Activated naive CD4-positive, alpha-beta T cell treated with anti-CD3 and anti-CD28 coated beads, Interleukin-2, amount 50 U/mL, for 72 hours (primary cell): ENCODE measurements at regions not wholly inside any gene's neighbourhood (a gene's known extent, or its start where the extent isn't known, plus 50 kb on each side); places are given as distances from the start of the nearest gene placed in this dataset.

Experiments
- ATAC-seq, 2 donors: fragments of 150-1000 bp; cut with Tn5 transposase; 2 replicates each; pipeline ENCODE4 v1.10.0; 2021; ENCODE audit warnings: mild to moderate bottlenecking in 2 of 2, moderate library complexity in 2 of 2
- DNase-seq, 2 donors: peaks; one replicate each; pipeline ENCODE4 v3.0.0; 2021 to 2022; ENCODE audit warnings: low spot score in 2 of 2
- H3K27ac Mint-ChIP-seq, 2 donors: one replicate each; pipeline ENCODE4 v1.8.0; 2022; ENCODE audit warnings: mild to moderate bottlenecking in 2 of 2, mixed read lengths in 2 of 2
- H3K36me3 Mint-ChIP-seq, 2 donors: one replicate each; pipeline ENCODE4 v1.8.0; 2022; ENCODE audit warnings: mixed read lengths in 2 of 2
- H3K9me3 Mint-ChIP-seq, 2 donors: one replicate each; pipeline ENCODE4 v1.8.0; 2022; ENCODE audit warnings: mixed read lengths in 2 of 2

DNA sequence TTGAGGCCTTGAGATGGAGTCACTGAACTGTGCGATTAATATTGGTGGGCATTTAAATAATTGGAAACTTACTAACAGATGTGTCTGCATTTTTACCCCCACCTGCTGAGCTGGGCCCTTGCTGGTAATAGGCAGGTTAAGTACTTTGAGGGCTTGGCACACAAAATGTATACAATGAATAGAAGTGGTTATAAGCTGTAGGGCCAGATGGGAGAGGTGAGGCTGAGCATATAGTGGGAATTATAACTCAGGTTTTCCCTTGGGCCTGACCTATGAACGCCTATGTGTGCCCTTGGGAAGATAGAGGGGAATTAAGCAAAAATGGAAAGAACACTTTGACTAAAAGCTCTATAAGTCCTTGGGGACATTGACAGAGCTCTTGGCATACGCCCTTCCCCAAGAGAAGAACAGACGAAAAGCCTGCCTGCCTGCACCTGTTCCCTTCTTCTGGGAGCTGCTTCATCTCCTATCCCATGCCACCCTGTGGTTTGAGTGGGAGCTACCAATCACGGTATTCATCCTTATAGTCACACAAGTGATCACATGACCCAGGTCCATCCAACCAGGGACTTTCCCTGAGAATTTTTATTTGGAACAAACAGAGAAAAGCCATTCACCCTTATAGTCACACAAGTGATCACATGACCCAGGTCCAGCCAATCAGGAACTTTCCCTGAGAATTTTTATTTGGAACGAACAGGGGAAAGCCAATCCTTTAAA lies 260.7 kb upstream of the CSF3R start:
- no peak for ATAC-seq
- DNase-seq = no peak
- H3K27ac Mint-ChIP-seq = no peak overlapping the region
- no peaks in the 10 kb centered on the region for H3K9me3 Mint-ChIP-seq
- H3K36me3 Mint-ChIP-seq = no peaks in the 10 kb centered on the region

DNA sequence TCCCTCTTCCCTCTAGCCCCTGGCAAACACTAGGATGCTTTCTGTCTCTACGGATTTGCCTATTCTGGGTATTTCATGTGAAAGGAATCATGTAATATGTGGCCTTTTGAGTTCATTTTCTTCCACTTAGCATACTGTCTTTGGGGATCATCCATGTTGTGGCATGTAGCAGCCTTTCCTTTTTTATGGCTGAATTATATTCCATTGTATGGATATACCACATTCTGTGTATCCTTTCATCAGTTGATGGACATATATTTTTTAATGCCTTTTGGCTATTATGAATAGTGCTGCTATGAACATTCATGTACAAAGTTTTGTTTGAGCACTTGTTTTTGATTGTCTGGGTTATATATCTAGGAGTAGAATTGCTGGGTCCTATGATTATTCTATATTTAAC lies 258.4 kb upstream of the CSF3R start:
- no peak overlapping the region for H3K27ac Mint-ChIP-seq
- DNase-seq = no peak
- H3K9me3 Mint-ChIP-seq = no peaks in the 10 kb centered on the region
- ATAC-seq = no peak
- H3K36me3 Mint-ChIP-seq = no peaks in the 10 kb centered on the region

DNA sequence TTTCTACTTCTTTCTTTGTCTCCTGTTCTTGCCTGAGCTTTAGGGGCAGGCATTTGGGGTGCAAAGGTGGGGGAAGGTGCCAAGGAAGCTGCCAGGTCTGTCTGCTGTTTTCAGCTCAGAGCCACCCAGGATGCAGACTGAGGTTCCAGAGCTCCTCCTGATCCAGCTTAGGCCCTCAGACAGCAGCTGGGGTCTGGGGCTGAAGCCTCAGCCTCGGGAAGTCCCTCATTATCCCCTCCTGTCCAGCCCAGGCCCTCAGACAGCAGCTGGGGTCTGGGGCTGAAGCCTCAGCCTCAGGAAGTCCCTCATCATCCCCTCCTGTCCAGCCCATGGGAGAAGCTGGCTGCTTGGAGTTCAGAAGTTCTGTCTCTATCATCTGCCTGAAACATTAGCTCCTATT lies 257.7 kb upstream of the CSF3R start:
- DNase-seq (no peak), ATAC-seq (no peak)
- no peaks in the 10 kb centered on the region for H3K36me3 Mint-ChIP-seq
- H3K27ac Mint-ChIP-seq = no peak overlapping the region
- H3K9me3 Mint-ChIP-seq = no peaks in the 10 kb centered on the region

DNA sequence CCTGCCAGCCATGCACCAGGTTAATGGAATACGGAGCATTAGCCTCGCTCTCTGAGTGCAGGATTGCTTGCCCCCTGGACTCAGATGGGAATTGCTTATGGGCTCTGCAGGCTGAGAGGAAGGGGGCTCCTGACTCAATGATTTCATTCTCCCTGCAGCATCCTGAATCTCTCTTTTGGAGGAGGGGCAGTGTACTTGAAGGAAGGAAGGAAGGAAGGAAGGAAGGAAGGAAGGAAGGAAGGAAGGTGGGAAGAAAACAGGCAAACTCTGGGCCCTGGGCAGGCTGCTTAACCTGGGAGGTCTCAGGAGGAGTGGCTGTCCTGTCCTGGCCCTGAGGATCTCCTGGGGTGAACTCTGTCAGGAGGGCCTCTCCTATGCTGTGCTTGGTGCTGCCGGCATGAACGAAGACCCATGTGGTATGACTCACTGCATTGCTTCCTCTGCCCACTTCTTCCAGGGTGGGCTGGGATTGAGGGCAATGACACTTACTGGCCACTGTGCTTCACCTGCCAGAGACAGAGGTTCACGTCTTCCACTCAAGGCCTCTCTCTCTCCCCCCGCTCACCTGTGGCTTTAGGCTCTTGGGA lies 257.1 kb upstream of the CSF3R start:
- ATAC-seq (no peak), DNase-seq (no peak)
- H3K36me3 Mint-ChIP-seq = no peaks in the 10 kb centered on the region
- no peak overlapping the region for H3K27ac Mint-ChIP-seq
- no peaks in the 10 kb centered on the region for H3K9me3 Mint-ChIP-seq

DNA sequence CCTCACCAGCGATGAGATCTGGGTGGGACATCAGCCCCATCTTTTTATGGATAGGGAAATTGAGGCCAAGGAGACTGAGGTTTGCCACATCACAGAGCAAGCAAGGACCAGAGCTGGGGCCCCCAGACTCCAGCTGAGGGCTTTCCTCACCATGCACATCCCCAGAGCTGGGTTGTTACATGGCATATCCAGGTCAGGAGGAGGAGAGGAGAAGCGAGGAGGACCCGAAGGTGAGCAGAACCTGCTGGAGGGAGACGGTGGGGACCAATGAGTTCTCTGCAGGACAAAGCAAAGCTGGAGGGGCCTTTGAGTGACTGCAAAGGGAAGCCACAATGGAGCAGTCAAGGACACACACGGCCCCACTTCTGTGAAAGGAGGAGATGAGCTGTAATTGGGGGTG lies 255.5 kb upstream of the CSF3R start:
- no peak for ATAC-seq

DNA sequence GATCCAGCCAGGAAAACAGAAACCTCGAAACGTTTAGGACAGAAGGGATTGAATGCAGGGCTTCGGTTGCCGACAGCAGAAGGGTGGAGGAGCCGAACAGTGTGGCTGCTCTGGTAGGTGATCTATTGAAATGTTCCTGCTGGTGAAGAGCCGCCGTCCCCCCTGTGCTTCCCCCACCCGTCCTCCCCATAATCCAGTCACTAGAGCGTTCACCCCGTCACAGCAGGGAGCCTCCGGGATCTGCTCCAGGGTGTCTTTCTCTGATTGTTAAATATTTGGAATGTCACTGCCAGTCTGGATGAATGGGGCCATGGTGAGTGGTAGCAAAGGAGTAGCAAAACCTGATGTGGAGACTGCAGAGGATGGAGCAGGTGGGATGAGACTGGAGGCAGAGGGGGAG lies 255.1 kb upstream of the CSF3R start:
- no peak for DNase-seq
- no peaks in the 10 kb centered on the region for H3K9me3 Mint-ChIP-seq
- no peak overlapping the region for H3K27ac Mint-ChIP-seq
- ATAC-seq = no peak
- no peaks in the 10 kb centered on the region for H3K36me3 Mint-ChIP-seq

More for the DNA sequence above, 255.5 kb upstream of the CSF3R start:
- peak overlapping the region in 1 of 2 donors; percentile 15 for H3K27ac Mint-ChIP-seq
- H3K9me3 Mint-ChIP-seq = no peaks in the 10 kb centered on the region
- H3K36me3 Mint-ChIP-seq = no peaks in the 10 kb centered on the region
- DNase-seq = no peak

DNA sequence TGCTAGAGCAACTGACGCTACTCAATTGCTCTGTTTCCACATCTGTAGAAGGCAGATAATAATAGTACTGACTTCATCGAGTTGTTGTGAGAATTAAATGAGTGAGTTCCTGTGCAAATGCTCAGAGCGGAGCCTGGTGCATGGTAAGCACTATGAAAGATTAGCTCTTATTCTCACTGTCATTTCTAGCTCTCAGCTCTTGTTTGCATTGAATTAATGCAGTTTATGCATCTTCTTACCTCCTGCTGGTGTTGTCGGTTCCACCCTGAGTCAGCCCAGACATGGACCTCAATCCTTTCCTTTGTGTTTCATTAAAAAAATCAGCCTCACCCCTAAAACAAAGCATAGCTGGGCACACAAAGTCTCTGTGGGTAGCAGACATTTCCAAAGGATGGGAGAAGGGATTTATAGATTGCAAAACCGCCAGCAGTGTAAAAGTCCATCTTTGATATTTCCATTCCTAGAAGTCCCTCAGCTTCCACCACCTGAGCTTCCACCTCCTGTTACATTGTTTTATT lies 254.4 kb upstream of the CSF3R start:
- no peak for ATAC-seq
- Mint-ChIP-seq H3K36me3 (no peaks in the 10 kb centered on the region), H3K9me3 (no peaks in the 10 kb centered on the region), H3K27ac (no peak overlapping the region)
- DNase-seq = no peak

DNA sequence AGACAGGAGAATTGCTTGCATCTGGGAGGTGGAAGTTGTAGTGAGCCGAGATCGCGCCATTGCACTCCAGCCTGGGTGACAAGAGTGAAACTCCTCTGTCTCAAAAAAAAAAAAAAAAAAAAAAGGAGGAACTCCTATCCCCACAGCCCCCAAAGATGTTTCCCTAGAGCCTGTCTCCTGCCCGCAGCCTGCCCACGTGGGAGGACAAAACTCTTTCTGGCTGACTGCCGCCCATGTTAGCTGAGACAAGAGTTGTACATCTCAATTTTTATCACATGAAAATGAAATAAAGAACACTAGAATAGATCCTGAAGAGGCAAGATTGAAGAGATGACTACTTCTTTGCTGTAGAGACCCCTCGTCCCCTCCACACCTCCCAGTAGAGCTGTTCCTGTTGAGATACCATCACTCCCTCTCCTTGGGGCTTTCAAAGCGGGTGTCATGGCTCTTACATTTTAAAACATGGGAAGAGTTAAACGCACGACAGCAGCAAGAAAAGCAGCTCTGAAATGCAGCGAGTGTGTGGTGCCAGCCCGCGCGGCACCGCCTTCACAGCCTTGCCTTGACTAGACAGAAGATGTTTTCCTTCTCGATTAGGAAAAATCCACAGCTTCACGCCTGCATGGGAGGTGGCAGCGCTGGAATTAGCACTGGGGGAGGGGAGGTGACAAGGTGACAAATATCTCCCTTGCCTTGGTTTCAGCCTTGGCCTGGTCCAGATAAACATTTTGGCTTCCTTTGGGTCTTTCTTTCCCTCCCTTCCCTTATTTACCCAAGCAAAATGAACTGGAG lies 253.4 kb upstream of the CSF3R start:
- no peaks in the 10 kb centered on the region for H3K36me3 Mint-ChIP-seq
- ATAC-seq = no peak
- no peak overlapping the region for H3K27ac Mint-ChIP-seq
- no peak for DNase-seq
- no peaks in the 10 kb centered on the region for H3K9me3 Mint-ChIP-seq

DNA sequence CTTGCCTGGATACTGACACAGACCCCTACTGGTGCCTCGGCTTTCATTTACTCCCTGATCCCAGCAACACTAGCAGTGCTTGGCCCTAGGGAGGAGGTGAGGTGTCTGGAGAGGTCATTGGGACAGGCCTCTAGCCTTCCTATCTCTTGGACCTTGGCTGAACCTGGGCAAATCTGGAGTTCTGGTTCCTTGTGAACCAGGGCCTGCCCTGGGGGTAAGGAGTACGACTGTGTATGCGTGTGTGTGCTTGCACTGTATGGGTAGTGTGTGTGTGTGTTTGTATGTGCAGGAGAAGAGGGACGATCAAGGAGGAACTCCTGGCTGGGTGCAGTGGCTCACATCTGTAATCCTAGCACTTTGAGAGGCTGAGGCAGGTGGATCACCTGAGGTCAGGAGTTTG lies 252.7 kb upstream of the CSF3R start:
- no peaks in the 10 kb centered on the region for H3K36me3 Mint-ChIP-seq
- H3K27ac Mint-ChIP-seq = no peak overlapping the region
- no peak for DNase-seq
- no peaks in the 10 kb centered on the region for H3K9me3 Mint-ChIP-seq
- no peak for ATAC-seq

DNA sequence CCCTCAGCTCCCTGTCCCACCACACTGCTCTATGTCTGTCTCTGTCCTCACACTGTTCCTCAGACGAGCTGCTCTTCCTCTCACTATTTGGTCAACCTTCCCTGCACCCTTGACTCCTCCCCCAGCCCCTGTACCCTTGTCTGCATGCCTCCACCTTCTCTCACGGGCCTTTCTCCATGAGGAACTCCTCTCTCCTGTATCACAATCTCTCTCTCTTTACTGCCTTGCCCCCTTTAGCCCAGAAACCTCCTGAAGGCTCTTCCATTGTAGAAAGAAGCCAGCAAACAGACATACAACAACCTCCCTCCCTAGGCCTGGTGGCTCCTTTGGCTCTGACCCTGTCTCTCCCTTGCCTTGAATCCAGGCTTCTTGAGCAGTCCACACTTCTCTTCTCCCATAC lies 251.6 kb upstream of the CSF3R start:
- ATAC-seq (no peak), DNase-seq (no peak)
- H3K27ac Mint-ChIP-seq = no peak overlapping the region
- H3K9me3 Mint-ChIP-seq = no peaks in the 10 kb centered on the region
- no peaks in the 10 kb centered on the region for H3K36me3 Mint-ChIP-seq

DNA sequence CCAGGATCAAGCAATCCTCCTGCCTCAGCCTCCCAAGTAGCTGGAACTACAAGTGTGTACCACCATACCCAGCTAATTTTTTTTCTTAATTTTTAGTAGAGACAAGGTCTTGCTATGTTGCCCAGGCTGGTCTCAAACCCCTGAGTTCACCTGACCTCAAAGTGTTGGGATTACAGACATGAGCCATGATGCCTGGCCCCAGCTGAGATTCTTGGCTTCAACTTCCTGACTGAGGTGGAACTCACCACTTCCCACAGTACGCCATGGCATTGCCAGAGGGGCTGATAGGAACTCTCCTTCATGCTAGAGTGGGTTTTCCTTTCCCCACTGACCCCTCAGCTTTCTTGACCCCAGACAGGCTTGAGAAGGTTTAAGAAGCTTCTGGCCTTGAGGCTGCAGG lies 251.0 kb upstream of the CSF3R start:
- Mint-ChIP-seq H3K9me3 (no peaks in the 10 kb centered on the region), H3K36me3 (no peaks in the 10 kb centered on the region), H3K27ac (no peak overlapping the region)
- no peak for ATAC-seq
- DNase-seq = no peak

DNA sequence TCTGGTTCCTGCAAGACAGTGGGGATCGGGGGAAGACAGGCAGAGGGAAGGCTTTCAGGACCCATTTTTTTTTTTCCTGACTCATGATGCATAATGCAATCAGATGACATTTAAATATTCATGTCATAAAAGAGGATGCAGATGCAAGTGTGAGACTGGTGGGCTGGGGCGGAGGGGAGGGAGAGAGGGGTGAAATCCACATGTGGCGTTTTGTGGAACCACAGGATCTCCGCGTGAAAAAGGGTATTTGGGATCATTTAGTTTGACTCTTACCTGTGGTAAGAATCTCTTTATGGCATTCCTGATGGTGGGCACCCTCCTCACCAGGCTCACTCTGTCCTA lies 249.3 kb upstream of the CSF3R start:
- ATAC-seq (no peak), DNase-seq (no peak)
- Mint-ChIP-seq H3K36me3 (no peaks in the 10 kb centered on the region), H3K9me3 (no peaks in the 10 kb centered on the region), H3K27ac (no peak overlapping the region)

DNA sequence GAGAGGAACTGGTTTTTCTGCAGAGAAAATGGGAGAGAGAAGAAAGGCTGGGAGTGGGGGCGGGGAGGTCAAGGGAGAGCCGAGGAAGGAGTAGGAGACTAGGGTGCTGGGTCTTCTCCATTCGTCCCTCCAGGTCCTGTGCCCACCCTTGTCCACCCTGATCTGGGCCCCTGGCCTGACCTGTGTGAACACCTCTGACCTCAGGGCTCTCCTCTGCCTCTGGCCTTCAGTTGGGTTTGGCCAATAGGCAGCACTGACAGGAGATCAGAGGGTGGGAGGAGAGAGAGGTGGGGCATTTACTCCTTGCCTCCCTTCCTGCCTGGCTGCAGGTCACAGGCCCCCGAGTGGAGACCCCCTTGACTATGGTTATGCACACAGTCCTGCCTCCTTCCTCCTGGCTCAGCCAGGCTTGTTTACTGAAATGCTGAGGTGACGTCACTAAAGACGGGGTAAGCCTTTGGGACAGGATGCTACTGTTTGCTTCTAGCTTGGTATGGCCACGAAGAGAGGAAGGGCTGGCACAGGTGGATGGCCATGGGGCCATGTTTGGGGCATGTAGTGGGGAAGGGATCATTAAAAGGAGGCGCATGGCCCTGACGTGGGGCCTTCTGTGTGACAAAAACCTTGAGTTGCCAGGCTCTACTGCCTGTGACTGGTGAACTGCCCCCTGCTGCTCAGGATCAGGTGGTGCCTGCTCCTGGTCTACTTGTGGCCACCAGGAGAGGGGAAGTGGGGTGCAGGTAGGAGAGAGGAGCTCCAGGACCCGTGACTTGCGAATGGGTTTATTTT lies 248.7 kb upstream of the CSF3R start:
- Mint-ChIP-seq H3K9me3 (no peaks in the 10 kb centered on the region), H3K36me3 (no peaks in the 10 kb centered on the region), H3K27ac (no peak overlapping the region)
- ATAC-seq (no peak), DNase-seq (no peak)

DNA sequence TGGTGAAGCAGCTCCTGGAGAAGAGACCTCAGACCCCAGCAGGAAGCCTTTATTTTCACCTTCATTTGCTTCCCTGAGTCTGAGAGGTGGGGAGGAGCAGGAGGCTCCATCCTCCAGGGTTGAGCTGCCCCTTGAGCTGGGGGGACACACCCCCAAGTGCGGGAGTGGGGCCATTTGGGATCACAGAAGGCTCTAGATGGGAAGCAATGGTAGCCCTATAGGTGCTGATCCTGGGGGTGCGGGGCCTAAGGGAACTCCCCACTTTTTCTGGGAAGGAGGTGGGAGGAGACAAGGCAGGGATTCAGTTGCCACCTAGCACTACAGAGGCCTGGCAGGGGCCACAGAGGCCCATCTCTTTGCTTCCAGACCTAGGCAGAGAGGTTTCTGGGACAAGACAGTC lies 247.9 kb upstream of the CSF3R start:
- H3K9me3 Mint-ChIP-seq = no peaks in the 10 kb centered on the region
- no peaks in the 10 kb centered on the region for H3K36me3 Mint-ChIP-seq
- no peak for DNase-seq
- ATAC-seq = no peak
- no peak overlapping the region for H3K27ac Mint-ChIP-seq

DNA sequence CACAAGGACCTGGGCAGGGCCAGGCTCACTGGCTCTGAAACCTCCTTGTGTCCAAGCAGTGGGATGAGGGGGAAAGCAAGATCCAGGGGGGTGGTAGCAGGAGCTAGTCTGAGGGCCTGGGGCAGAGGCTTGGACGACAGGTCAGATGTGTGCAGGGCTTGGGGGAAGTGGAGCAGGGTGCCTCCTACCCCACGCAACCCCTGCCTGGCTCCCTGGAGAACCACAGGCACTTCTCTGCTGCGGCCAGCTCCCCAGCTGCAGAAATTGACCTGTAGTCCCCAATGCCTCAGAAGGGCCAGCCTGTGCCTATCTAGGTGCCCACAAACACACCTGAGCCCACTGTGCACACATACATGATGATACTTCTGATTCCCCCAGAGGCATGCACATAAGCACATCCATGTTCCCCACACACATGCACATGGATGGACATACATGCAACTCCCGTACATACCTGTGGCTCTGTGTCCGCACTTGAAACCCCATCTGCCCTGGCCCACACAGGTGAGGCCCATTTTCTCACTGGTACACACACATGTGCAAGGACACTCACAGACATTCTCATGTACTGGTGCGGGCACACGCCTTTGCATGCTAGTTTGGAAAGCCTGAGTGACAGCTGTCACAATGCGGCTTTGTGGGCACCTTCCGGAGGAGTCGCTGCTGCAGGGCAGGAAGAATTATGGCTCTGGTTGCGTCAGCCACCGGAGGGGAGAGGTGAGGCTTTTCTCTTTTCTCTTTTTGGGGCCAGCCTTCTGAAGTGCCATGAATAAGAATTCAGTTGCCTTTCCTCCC lies 247.2 kb upstream of the CSF3R start:
- DNase-seq (no peak), ATAC-seq (no peak)
- no peaks in the 10 kb centered on the region for H3K9me3 Mint-ChIP-seq
- no peak overlapping the region for H3K27ac Mint-ChIP-seq
- no peaks in the 10 kb centered on the region for H3K36me3 Mint-ChIP-seq

DNA sequence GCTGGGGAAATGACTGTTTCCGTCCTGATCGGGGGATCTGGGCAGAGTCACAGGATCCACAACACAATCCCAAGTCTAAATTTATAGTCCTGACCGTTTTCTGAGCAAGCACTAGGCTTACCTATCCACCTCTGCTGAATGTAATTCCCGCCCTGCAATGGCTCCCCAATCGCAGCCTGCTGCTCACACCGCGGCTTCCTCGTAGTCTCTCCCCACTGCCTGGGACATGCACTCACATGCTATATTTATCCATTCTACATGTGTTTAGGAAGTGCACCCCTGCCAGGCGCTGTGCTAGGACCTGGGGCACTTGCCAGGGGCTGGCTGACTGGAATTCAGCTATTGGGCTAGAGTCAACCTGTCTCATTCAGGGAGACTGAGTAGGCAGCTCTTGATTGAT lies 246.6 kb upstream of the CSF3R start:
- Mint-ChIP-seq H3K36me3 (no peaks in the 10 kb centered on the region), H3K9me3 (no peaks in the 10 kb centered on the region), H3K27ac (no peak overlapping the region)
- DNase-seq (no peak), ATAC-seq (no peak)
